Neural progenitor cell (in vitro differentiated cells): ENCODE measurements at regions not wholly inside any gene's neighbourhood (a gene's known extent, or its start where the extent isn't known, plus 50 kb on each side); places are given as distances from the start of the nearest gene placed in this dataset.

Experiments used
- CTCF ChIP-seq: fragments of 200-600 bp; sonication (generic); IDR thresholded peaks from 2 replicates; pipeline ENCODE4 v1.5.1; 2017; ENCODE audit warnings: antibody characterized with exemption, mild to moderate bottlenecking
- EZH2 ChIP-seq: fragments of 200-600 bp; sonication (generic); IDR thresholded peaks from 2 replicates; pipeline ENCODE4 v1.6.1; 2017; ENCODE audit warnings: antibody characterized with exemption, mild to moderate bottlenecking, moderate library complexity

- no peak for TF ChIP-seq EZH2
- no peak for TF ChIP-seq CTCF
Observed at GRCh38 chr19:28578208-28578607, 634.7 kb downstream of the UQCRFS1 start.
